HG03196 (cell line): ENCODE measurements at regions not wholly inside any gene's neighbourhood (a gene's known extent, or its start where the extent isn't known, plus 50 kb on each side); places are given as distances from the start of the nearest gene placed in this dataset.
"Not testable (repeated sequence)": the region's sequence is repeated elsewhere in the genome, so short reads cannot be mapped to it uniquely, and the experiment has no call there.

ENCODE experiments used
- ATAC-seq: cut with Tn5 transposase; IDR thresholded peaks from one replicate; pipeline ENCODE4 v1.9.1; 2021; ENCODE audit not compliant: unreplicated experiment

- no peak for ATAC-seq
Observed at GRCh38 chr9:587527-587926, 254.0 kb upstream of the DMRT1 start.

- no peak for ATAC-seq
Observed at GRCh38 chr9:588981-589380, 252.5 kb upstream of the DMRT1 start.

- no peak for ATAC-seq
Observed at GRCh38 chr9:589723-590122, 251.8 kb upstream of the DMRT1 start.

GRCh38 chr9:591292-591691 lies 250.2 kb upstream of the DMRT1 start:
- no peak for ATAC-seq

- no peak for ATAC-seq
Observed at GRCh38 chr9:592225-592624, 249.3 kb upstream of the DMRT1 start.

GRCh38 chr9:592733-593132 lies 248.8 kb upstream of the DMRT1 start:
- ATAC-seq: no peak

GRCh38 chr9:593809-594208 lies 247.7 kb upstream of the DMRT1 start:
- ATAC-seq: no peak

- no peak for ATAC-seq
Observed at GRCh38 chr9:596703-597102, 244.8 kb upstream of the DMRT1 start.

- no peak for ATAC-seq
Observed at GRCh38 chr9:600006-600405, 241.5 kb upstream of the DMRT1 start.

GRCh38 chr9:602716-603115 lies 238.8 kb upstream of the DMRT1 start:
- no peak for ATAC-seq

GRCh38 chr9:603126-603525 lies 238.4 kb upstream of the DMRT1 start:
- ATAC-seq: no peak

GRCh38 chr9:607417-607816 lies 234.1 kb upstream of the DMRT1 start:
- ATAC-seq: no peak

GRCh38 chr9:613771-614347 lies 227.6 kb upstream of the DMRT1 start:
- ATAC-seq: peak; percentile 86

- ATAC-seq: no peak
Observed at GRCh38 chr9:614431-614830, 227.1 kb upstream of the DMRT1 start.

- no peak for ATAC-seq
Observed at GRCh38 chr9:615756-616155, 225.7 kb upstream of the DMRT1 start.

GRCh38 chr9:616694-617093 lies 224.8 kb upstream of the DMRT1 start:
- no peak for ATAC-seq

- ATAC-seq: no peak
Observed at GRCh38 chr9:617445-618085, 223.9 kb upstream of the DMRT1 start.

GRCh38 chr9:618478-618877 lies 223.0 kb upstream of the DMRT1 start:
- no peak for ATAC-seq

GRCh38 chr9:621201-621855 lies 220.2 kb upstream of the DMRT1 start:
- no peak for ATAC-seq

GRCh38 chr9:624935-625500 lies 216.5 kb upstream of the DMRT1 start:
- no peak for ATAC-seq

- no peak for ATAC-seq
Observed at GRCh38 chr9:625613-626012, 215.9 kb upstream of the DMRT1 start.

GRCh38 chr9:626114-626513 lies 215.4 kb upstream of the DMRT1 start:
- not testable (repeated sequence) for ATAC-seq
